ENCODE measurements at regions not wholly inside any gene's neighbourhood (a gene's known extent, or its start where the extent isn't known, plus 50 kb on each side); places are given as distances from the start of the nearest gene placed in this dataset.
A peak's percentile ranks its signal among the peaks of the same experiment; 100 is the strongest.
"Not testable (repeated sequence)": the region's sequence is repeated elsewhere in the genome, so short reads cannot be mapped to it uniquely, and the experiment has no call there.

GRCh38 chr17:30710276-30711088, 114.0 kb downstream of the CRLF3 start:
- H3K4me3 ChIP-seq (replicated peaks; ENCODE audit: low read depth, low read length): peak overlapping the region; percentile 58
- DNase-seq (ENCODE audit: extremely low read depth, low read depth): not testable (repeated sequence)

GRCh38 chr17:30709561-30710275, 114.8 kb downstream of the CRLF3 start:
- H3K4me3 ChIP-seq (replicated peaks; ENCODE audit: low read depth, low read length): peak overlapping the region; percentile 58
- DNase-seq (ENCODE audit: extremely low read depth, low read depth): not testable (repeated sequence)

GRCh38 chr17:30709096-30709495, 115.4 kb downstream of the CRLF3 start:
- peak overlapping the region; percentile 58 for H3K4me3 ChIP-seq (replicated peaks; ENCODE audit: low read depth, low read length)
- DNase-seq (ENCODE audit: extremely low read depth, low read depth): not testable (repeated sequence)

GRCh38 chr17:30708241-30709078, 116.0 kb downstream of the CRLF3 start:
- peak; percentile 80 for DNase-seq (ENCODE audit: extremely low read depth, low read depth)
- peak overlapping the region; percentile 58 for H3K4me3 ChIP-seq (replicated peaks; ENCODE audit: low read depth, low read length)

- H3K4me3 ChIP-seq (replicated peaks; ENCODE audit: low read depth, low read length): peak overlapping the region; percentile 58
- DNase-seq (ENCODE audit: extremely low read depth, low read depth): not testable (repeated sequence)
Measured at GRCh38 chr17:30707724-30708240, 116.7 kb downstream of the CRLF3 start.

- not testable (repeated sequence) for DNase-seq (ENCODE audit: extremely low read depth, low read depth); H3K4me3 ChIP-seq (replicated peaks; ENCODE audit: low read depth, low read length)
Measured at GRCh38 chr17:30706461-30707335, 117.8 kb downstream of the CRLF3 start.

DNA sequence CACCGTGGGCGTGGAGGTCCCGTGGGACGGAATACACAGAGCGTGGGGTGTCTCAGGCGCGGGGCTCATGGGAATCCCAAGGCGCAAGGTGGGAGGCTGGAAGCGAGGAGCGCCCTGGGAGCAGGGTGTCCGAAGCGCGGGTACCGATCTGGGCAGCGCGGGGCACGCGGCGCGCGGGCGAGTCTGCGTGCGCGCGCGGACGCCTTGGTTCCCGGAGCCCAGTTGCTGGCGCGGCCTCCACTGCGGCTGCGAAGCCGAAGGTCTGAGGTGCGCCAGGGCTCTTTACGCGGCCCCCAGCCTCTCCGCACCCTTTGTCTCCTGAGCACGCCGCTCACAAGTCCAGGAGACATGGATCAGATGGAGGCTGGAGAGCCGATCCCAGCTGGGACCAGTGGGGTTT, 118.5 kb downstream of the CRLF3 start:
- DNase-seq (ENCODE audit: extremely low read depth, low read depth); H3K4me3 ChIP-seq (replicated peaks; ENCODE audit: low read depth, low read length): not testable (repeated sequence)

DNA sequence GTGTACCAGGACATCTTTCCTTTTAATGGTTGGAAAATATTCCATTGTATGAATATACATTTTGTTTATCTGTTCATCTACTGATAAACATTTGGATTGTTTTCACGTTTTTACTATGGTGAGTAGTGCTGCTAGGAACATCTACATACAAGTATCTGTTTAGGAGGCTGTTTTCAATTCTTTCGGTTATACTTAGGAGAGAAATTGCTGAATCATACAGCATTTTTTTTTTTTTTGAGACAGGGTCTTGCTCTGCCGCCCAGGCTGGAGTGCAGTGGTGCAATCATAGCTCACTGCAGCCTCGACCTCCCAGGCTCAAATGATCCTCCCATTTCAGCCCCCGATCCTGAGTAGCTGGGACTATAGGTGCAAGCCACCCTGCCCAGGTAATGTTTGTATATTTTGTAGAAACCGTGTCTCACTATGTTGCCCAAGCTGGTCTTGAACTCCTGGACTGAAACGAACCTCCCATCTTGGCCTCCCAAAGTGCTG, 122.9 kb downstream of the CRLF3 start:
- DNase-seq (ENCODE audit: extremely low read depth, low read depth): no peak
- no peak for TF ChIP-seq CTCF (IDR thresholded peaks at IDR 0.05; ENCODE audit: low read depth, low read length, missing control alignments)
- H3K4me3 ChIP-seq (replicated peaks; ENCODE audit: low read depth, low read length): no peak overlapping the region

DNA sequence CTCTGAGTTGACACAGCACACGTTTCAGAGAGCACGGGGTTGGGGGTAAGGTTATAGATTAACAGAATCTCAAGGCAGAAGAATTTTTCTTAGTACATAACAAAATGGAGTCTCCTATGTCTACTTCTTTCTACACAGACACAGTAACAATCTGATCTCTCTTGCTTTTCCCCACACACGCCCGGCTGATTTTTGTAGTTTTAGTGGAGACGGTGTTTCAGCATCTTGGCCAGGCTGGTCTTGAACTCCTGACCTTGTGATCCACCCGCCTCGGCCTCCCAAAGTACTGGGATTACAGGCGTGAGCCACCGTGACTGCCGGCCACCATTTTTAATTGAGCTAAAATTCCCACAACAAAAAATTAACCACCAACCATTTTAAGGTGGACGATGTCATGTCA, 123.7 kb downstream of the CRLF3 start:
- DNase-seq (ENCODE audit: extremely low read depth, low read depth); H3K4me3 ChIP-seq (replicated peaks; ENCODE audit: low read depth, low read length): not testable (repeated sequence)

DNA sequence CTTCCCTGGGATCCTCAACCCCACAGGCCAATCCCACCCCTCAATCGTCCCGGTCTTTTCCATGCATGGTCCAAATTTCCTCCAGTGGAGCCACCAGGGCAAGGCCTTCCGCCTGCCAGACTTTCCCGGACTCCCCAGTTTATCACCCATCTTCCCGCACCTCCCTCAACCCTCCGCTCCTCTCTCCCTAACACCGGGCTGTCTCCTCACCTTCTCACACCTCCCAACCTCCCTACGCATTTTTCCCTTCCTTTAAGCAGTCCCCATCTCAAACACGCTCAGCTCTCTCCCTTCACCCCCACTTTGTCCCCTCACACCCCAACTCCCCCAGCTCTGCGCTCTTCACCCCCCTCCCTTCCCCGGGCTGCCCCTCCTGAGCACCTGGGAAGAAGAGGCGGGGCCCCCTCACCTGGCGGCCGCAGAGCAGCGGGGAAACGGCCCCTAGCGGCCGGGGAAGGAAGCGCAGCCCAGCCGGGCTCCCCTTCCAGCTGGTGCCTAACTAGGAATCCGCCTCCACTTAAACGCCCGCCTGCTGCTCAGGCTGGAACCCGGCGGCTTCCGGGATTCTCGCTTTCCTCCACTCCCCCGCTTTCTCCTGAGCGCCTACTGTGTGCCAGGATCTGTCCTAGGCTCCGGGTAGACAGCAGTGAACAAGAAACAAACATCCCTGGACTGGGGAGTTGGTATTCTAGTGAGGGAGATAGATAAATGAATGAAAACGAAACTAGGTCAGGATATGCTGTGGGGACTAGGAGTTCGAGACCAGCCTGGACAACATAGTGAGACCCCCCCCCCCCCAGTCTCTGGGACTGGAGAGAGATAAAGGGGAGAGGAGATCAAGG, 126.7 kb downstream of the CRLF3 start:
- peak overlapping the region; percentile 10; the same call in 1 of the 2 replicates for H3K4me3 ChIP-seq (replicated peaks; ENCODE audit: low read depth, low read length)
- TF ChIP-seq CTCF (IDR thresholded peaks at IDR 0.05; ENCODE audit: low read depth, low read length, missing control alignments): peak; percentile 80
- DNase-seq (ENCODE audit: extremely low read depth, low read depth): not testable (repeated sequence)
